ENCODE measurements at regions not wholly inside any gene's neighbourhood (a gene's known extent, or its start where the extent isn't known, plus 50 kb on each side); places are given as distances from the start of the nearest gene placed in this dataset.

DNA sequence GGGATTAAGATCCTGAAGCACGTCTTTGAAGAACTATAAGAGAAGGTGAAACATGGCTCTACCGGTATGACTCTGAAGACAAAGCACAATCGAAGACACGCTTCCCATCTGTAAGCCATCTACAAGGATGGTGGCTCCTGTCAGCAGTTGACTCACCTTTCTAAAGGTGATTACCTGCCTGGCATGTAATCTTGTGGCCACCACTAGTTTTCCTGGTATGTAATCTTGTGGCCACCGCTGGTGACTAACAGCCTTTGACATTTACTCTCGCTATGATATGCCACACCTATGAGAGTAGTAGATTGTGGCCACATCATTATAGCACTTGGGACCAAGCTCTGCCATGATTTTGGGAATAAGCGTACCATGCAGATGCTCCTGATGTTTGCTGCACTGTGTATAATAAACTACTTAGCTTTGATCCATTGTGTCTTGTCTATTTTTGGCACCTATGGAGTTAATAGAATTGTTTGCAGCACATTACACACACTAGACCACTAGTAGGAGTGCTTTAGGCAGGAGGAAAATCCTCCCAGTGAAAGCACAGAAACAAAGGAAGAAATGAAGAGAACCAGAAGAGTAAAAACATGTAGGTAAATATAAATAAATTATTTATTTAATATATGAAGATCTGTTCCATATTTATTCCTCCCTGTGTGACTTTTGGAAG lies 59.8 kb downstream of the VAX1 start:
- peak overlapping the region; percentile 52 for H3K4me2 ChIP-seq (ENCODE audit: low read length)
- H3K9ac ChIP-seq (ENCODE audit: low read length), result no peak overlapping the region
- peak; percentile 92 for DNase-seq (ENCODE audit: low read depth, low spot score)
- no peaks in the 10 kb centered on the region for H3K9me2 ChIP-seq (ENCODE audit: insufficient read depth)
- no TSS peak for BruUV-seq (replicated peaks)
- RAD21 ChIA-PET (ENCODE audit: low non-redundant PET in 1 of 2, low total read pairs in 2 of 2, uncharacterized antibody in 2 of 2, unreplicated experiment in 2 of 2), result interaction anchor here in 1 of 2 experiments (1.0 kb wide), 1 partner anchor 281 kb away, joined by 5 read pairs; no protein-coding TSS in a partner anchor
- intact Hi-C loops (cut with micrococcal nuclease), result loop anchor here (2.0 to 10.0 kb wide), 3 partner anchors 72 to 134 kb away; no protein-coding TSS in a partner anchor
- no peaks in the 10 kb centered on the region for H3K27me3 ChIP-seq (ENCODE audit: insufficient read depth, low read length)
- no peaks in the 10 kb centered on the region for H3K79me2 ChIP-seq (ENCODE audit: insufficient read depth, low read length)
- POLR2A ChIA-PET, result interaction anchor here (1.1 kb wide), 1 partner anchor 71 kb away, joined by 3 read pairs; no protein-coding TSS in a partner anchor
- peaks cover 15 to 33% of the 10 kb centered on the region in 2 experiments for H3K4me1 ChIP-seq (ENCODE audit: control insufficient read depth in 1 of 2, insufficient read depth in 2 of 2, low read length in 2 of 2)
- no peak overlapping the region; the same call in 1 of the 2 replicates for H3K27ac ChIP-seq (ENCODE audit: low read depth, low read length)
- 0 out of 4 replicates have a peak overlapping the region, but pooled peaks of 1 of the 2 experiments have one; percentile 7 for H3K4me3 ChIP-seq (replicated peaks in 1 of 2; ENCODE audit: low read depth in 1 of 2, low read length in 2 of 2)
- H2AFZ ChIP-seq (ENCODE audit: low read depth, low read length, poor library complexity, severe bottlenecking), result peak overlapping the region; percentile 79
- ATAC-seq, result peak; percentile 89
- no peaks in the 10 kb centered on the region for H3K36me3 ChIP-seq (ENCODE audit: control insufficient read depth in 1 of 2, insufficient read depth in 2 of 2, low read length in 2 of 2)
- CTCF ChIA-PET, result interaction anchor here (1.0 to 1.6 kb wide), 2 partner anchors 34 to 90 kb away, joined by 3 to 4 read pairs; no protein-coding TSS in a partner anchor
- H4K20me1 ChIP-seq (ENCODE audit: insufficient read depth), result no peaks in the 10 kb centered on the region
- H3K9me3 ChIP-seq (ENCODE audit: control insufficient read depth in 1 of 2, insufficient read depth in 1 of 2, low read depth in 1 of 2, low read length in 2 of 2), result no peaks in the 10 kb centered on the region
- no peak for TF ChIP-seq ELF1 (IDR thresholded peaks at IDR 0.05; ENCODE audit: borderline replicate concordance, low read depth)
- TF ChIP-seq ZFX (IDR thresholded peaks at IDR 0.05), result no peak
- TF ChIP-seq EZH2phosphoT487 (IDR thresholded peaks at IDR 0.05; ENCODE audit: borderline replicate concordance), result no peak
- TF ChIP-seq YY1 (IDR thresholded peaks at IDR 0.05; ENCODE audit: extremely low read depth, insufficient replicate concordance, low read depth, low read length), result peak; percentile 51
- TF ChIP-seq, protein P1, sequence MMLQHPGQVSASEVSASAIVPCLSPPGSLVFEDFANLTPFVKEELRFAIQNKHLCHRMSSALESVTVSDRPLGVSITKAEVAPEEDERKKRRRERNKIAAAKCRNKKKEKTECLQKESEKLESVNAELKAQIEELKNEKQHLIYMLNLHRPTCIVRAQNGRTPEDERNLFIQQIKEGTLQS (IDR thresholded peaks at IDR 0.05), result 0 out of 2 replicates have a peak, but pooled peaks have one; percentile 24
- TF ChIP-seq ZNF274 (IDR thresholded peaks at IDR 0.05; ENCODE audit: low read depth, low read length), result no peak
- peak; percentile 65; the same call in 1 of the 2 replicates for TF ChIP-seq POLR2AphosphoS5 (IDR thresholded peaks at IDR 0.05; ENCODE audit: low read depth, low read length)
- peak; percentile 98 for TF ChIP-seq FOSL1 (IDR thresholded peaks at IDR 0.05; ENCODE audit: low read depth)
- no peak for TF ChIP-seq REST (IDR thresholded peaks at IDR 0.05; ENCODE audit: low read depth)
- TF ChIP-seq ZBTB33 (IDR thresholded peaks at IDR 0.05; ENCODE audit: extremely low read depth, insufficient replicate concordance, low read length), result no peak
- TF ChIP-seq JUND (IDR thresholded peaks at IDR 0.05), result peak; percentile 99
- TF ChIP-seq SIN3A (IDR thresholded peaks at IDR 0.05; ENCODE audit: low read depth), result peak; percentile 95
- TF ChIP-seq CBX3 (IDR thresholded peaks at IDR 0.05; ENCODE audit: low read depth), result peak; percentile 100
- TF ChIP-seq RAD21 (IDR thresholded peaks at IDR 0.05; ENCODE audit: low read depth), result peak; percentile 20; the same call in 1 of the 2 replicates
- TF ChIP-seq TCF7L2 (IDR thresholded peaks at IDR 0.05; ENCODE audit: borderline replicate concordance, extremely low read depth, insufficient read depth, insufficient read length), result peak; percentile 38
- TF ChIP-seq, protein P2, sequence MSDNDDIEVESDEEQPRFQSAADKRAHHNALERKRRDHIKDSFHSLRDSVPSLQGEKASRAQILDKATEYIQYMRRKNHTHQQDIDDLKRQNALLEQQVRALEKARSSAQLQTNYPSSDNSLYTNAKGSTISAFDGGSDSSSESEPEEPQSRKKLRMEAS (IDR thresholded peaks at IDR 0.05), result peak; percentile 91
- TF ChIP-seq, protein P3, sequence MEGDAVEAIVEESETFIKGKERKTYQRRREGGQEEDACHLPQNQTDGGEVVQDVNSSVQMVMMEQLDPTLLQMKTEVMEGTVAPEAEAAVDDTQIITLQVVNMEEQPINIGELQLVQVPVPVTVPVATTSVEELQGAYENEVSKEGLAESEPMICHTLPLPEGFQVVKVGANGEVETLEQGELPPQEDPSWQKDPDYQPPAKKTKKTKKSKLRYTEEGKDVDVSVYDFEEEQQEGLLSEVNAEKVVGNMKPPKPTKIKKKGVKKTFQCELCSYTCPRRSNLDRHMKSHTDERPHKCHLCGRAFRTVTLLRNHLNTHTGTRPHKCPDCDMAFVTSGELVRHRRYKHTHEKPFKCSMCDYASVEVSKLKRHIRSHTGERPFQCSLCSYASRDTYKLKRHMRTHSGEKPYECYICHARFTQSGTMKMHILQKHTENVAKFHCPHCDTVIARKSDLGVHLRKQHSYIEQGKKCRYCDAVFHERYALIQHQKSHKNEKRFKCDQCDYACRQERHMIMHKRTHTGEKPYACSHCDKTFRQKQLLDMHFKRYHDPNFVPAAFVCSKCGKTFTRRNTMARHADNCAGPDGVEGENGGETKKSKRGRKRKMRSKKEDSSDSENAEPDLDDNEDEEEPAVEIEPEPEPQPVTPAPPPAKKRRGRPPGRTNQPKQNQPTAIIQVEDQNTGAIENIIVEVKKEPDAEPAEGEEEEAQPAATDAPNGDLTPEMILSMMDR (IDR thresholded peaks at IDR 0.05 in 2 of 3, conservative IDR thresholded peaks at IDR 0.05 in 1 of 3; ENCODE audit: borderline replicate concordance in 1 of 3, insufficient read depth in 1 of 3, low read depth in 2 of 3, low read length in 2 of 3), result peak; percentile 12 to 57 (median 52); a peak in 4 of 6 replicates
